ENCODE measurements at regions not wholly inside any gene's neighbourhood (a gene's known extent, or its start where the extent isn't known, plus 50 kb on each side); places are given as distances from the start of the nearest gene placed in this dataset.

GRCh38 chr11:122273476-122274191 is 157.6 kb upstream of the BLID start:
- no peak for DNase-seq

DNA sequence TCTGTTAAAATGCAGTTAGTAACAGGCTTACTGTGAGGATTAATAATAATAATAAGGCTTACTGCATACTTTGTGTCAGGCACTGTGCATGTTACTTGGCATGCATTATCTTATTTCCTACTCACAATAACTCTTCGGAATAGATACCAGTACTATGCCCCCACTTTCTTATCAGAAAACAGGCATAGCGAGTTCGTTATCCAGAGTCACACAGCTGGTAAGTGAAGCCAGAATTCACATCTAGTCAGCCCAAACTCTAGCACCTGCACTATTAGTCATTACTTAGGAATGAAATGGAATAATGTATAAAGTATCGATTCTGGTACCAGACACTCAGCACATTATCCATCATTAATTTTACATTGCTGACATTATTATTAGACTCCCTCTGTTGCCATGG is 155.7 kb upstream of the BLID start:
- Histone ChIP-seq H3K9me3 (ENCODE audit: control insufficient read depth, low read length) (no peaks in the 10 kb centered on the region), H3K4me3 (ENCODE audit: insufficient read depth, low read depth, low read length, poor library complexity, severe bottlenecking) (no peak overlapping the region), H3K4me1 (ENCODE audit: control insufficient read depth, insufficient read depth, low read length, poor library complexity, severe bottlenecking) (no peaks in the 10 kb centered on the region), H3K27ac (ENCODE audit: insufficient read depth, low read length, poor library complexity, severe bottlenecking) (no peak overlapping the region), H3K36me3 (ENCODE audit: control insufficient read depth, insufficient read depth, low read length) (no peaks in the 10 kb centered on the region), H3K27me3 (replicated peaks; ENCODE audit: control insufficient read depth, insufficient read depth, low read length, poor library complexity, severe bottlenecking) (no peaks in the 10 kb centered on the region)
- no peak for DNase-seq

More at GRCh38 chr11:122273476-122274191, 157.6 kb upstream of the BLID start:
- Histone ChIP-seq H3K4me1 (ENCODE audit: control insufficient read depth, insufficient read depth, low read length, poor library complexity, severe bottlenecking) (no peaks in the 10 kb centered on the region), H3K27me3 (replicated peaks; ENCODE audit: control insufficient read depth, insufficient read depth, low read length, poor library complexity, severe bottlenecking) (no peaks in the 10 kb centered on the region), H3K27ac (ENCODE audit: insufficient read depth, low read length, poor library complexity, severe bottlenecking) (no peak overlapping the region), H3K36me3 (ENCODE audit: control insufficient read depth, insufficient read depth, low read length) (no peaks in the 10 kb centered on the region), H3K9me3 (ENCODE audit: control insufficient read depth, low read length) (no peaks in the 10 kb centered on the region), H3K4me3 (ENCODE audit: insufficient read depth, low read depth, low read length, poor library complexity, severe bottlenecking) (no peak overlapping the region)

GRCh38 chr11:122271137-122271536 is 155.1 kb upstream of the BLID start:
- no peaks in the 10 kb centered on the region for H3K9me3 ChIP-seq (ENCODE audit: control insufficient read depth, low read length)
- H3K27me3 ChIP-seq (replicated peaks; ENCODE audit: control insufficient read depth, insufficient read depth, low read length, poor library complexity, severe bottlenecking): no peaks in the 10 kb centered on the region
- H3K36me3 ChIP-seq (ENCODE audit: control insufficient read depth, insufficient read depth, low read length): no peaks in the 10 kb centered on the region
- H3K4me3 ChIP-seq (ENCODE audit: insufficient read depth, low read depth, low read length, poor library complexity, severe bottlenecking): no peak overlapping the region
- H3K4me1 ChIP-seq (ENCODE audit: control insufficient read depth, insufficient read depth, low read length, poor library complexity, severe bottlenecking): no peaks in the 10 kb centered on the region
- no peak overlapping the region for H3K27ac ChIP-seq (ENCODE audit: insufficient read depth, low read length, poor library complexity, severe bottlenecking)
- no peak for DNase-seq

DNA sequence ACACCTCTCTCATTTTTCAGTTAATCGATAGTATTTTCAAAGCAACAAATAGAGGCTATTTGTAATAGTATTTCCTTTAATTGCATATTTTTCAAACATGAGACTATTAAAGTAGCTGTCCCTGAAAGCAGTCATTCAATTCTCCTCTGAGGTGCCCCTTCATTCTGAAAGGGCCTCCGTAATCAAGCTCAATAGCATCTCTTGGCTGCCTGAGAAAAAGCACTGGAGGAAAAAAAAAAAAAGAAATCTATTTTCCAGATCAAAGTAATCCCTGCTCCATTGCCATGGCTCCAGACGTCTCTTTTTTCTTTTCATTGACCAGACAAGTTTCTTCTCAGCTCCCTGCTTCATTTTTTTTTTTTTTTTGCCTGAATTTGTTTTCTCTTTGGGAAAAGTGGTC is 154.5 kb upstream of the BLID start:
- H3K4me3 ChIP-seq (ENCODE audit: insufficient read depth, low read depth, low read length, poor library complexity, severe bottlenecking): no peak overlapping the region
- no peaks in the 10 kb centered on the region for H3K36me3 ChIP-seq (ENCODE audit: control insufficient read depth, insufficient read depth, low read length)
- no peaks in the 10 kb centered on the region for H3K9me3 ChIP-seq (ENCODE audit: control insufficient read depth, low read length)
- no peak for DNase-seq
- H3K27ac ChIP-seq (ENCODE audit: insufficient read depth, low read length, poor library complexity, severe bottlenecking): no peak overlapping the region
- H3K27me3 ChIP-seq (replicated peaks; ENCODE audit: control insufficient read depth, insufficient read depth, low read length, poor library complexity, severe bottlenecking): no peaks in the 10 kb centered on the region
- H3K4me1 ChIP-seq (ENCODE audit: control insufficient read depth, insufficient read depth, low read length, poor library complexity, severe bottlenecking): no peaks in the 10 kb centered on the region

GRCh38 chr11:122269824-122270223 is 153.8 kb upstream of the BLID start:
- H3K36me3 ChIP-seq (ENCODE audit: control insufficient read depth, insufficient read depth, low read length): no peaks in the 10 kb centered on the region
- H3K4me1 ChIP-seq (ENCODE audit: control insufficient read depth, insufficient read depth, low read length, poor library complexity, severe bottlenecking): no peaks in the 10 kb centered on the region
- no peaks in the 10 kb centered on the region for H3K9me3 ChIP-seq (ENCODE audit: control insufficient read depth, low read length)
- H3K4me3 ChIP-seq (ENCODE audit: insufficient read depth, low read depth, low read length, poor library complexity, severe bottlenecking): no peak overlapping the region
- no peak overlapping the region for H3K27ac ChIP-seq (ENCODE audit: insufficient read depth, low read length, poor library complexity, severe bottlenecking)
- H3K27me3 ChIP-seq (replicated peaks; ENCODE audit: control insufficient read depth, insufficient read depth, low read length, poor library complexity, severe bottlenecking): no peaks in the 10 kb centered on the region
- no peak for DNase-seq

- no peak for DNase-seq
- no peaks in the 10 kb centered on the region for H3K27me3 ChIP-seq (replicated peaks; ENCODE audit: control insufficient read depth, insufficient read depth, low read length, poor library complexity, severe bottlenecking)
- no peaks in the 10 kb centered on the region for H3K4me1 ChIP-seq (ENCODE audit: control insufficient read depth, insufficient read depth, low read length, poor library complexity, severe bottlenecking)
- H3K9me3 ChIP-seq (ENCODE audit: control insufficient read depth, low read length): no peaks in the 10 kb centered on the region
- H3K27ac ChIP-seq (ENCODE audit: insufficient read depth, low read length, poor library complexity, severe bottlenecking): no peak overlapping the region
- H3K36me3 ChIP-seq (ENCODE audit: control insufficient read depth, insufficient read depth, low read length): no peaks in the 10 kb centered on the region
- no peak overlapping the region for H3K4me3 ChIP-seq (ENCODE audit: insufficient read depth, low read depth, low read length, poor library complexity, severe bottlenecking)
Observed at GRCh38 chr11:122268601-122269130, 152.7 kb upstream of the BLID start.

- Histone ChIP-seq H3K9me3 (ENCODE audit: control insufficient read depth, low read length) (no peaks in the 10 kb centered on the region), H3K27me3 (replicated peaks; ENCODE audit: control insufficient read depth, insufficient read depth, low read length, poor library complexity, severe bottlenecking) (no peaks in the 10 kb centered on the region), H3K4me3 (ENCODE audit: insufficient read depth, low read depth, low read length, poor library complexity, severe bottlenecking) (no peak overlapping the region), H3K27ac (ENCODE audit: insufficient read depth, low read length, poor library complexity, severe bottlenecking) (no peak overlapping the region), H3K4me1 (ENCODE audit: control insufficient read depth, insufficient read depth, low read length, poor library complexity, severe bottlenecking) (no peaks in the 10 kb centered on the region), H3K36me3 (ENCODE audit: control insufficient read depth, insufficient read depth, low read length) (no peaks in the 10 kb centered on the region)
- DNase-seq: no peak
Observed at GRCh38 chr11:122267602-122268001, 151.6 kb upstream of the BLID start.

DNA sequence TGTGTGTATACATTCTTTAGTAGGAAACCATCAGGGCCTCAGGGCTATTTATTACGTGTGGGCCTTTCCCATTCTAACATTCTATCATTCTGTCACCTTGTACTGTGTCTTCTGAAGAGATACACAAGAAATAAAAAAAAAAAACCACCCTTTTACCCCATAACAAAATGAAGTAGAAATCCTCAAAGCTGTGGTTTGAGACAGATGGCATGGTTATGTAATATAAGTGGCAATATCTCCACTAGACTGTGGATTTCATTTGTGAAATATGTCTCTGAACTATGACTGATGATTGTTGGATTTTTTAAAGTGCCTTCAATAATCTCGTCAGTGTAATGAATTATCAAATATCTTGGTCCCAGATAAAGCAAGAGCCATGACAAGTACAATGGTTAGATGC is 150.0 kb upstream of the BLID start:
- Histone ChIP-seq H3K27me3 (replicated peaks; ENCODE audit: control insufficient read depth, insufficient read depth, low read length, poor library complexity, severe bottlenecking) (no peaks in the 10 kb centered on the region), H3K27ac (ENCODE audit: insufficient read depth, low read length, poor library complexity, severe bottlenecking) (no peak overlapping the region), H3K9me3 (ENCODE audit: control insufficient read depth, low read length) (no peaks in the 10 kb centered on the region), H3K4me1 (ENCODE audit: control insufficient read depth, insufficient read depth, low read length, poor library complexity, severe bottlenecking) (no peaks in the 10 kb centered on the region), H3K4me3 (ENCODE audit: insufficient read depth, low read depth, low read length, poor library complexity, severe bottlenecking) (no peak overlapping the region), H3K36me3 (ENCODE audit: control insufficient read depth, insufficient read depth, low read length) (no peaks in the 10 kb centered on the region)
- DNase-seq: no peak

DNA sequence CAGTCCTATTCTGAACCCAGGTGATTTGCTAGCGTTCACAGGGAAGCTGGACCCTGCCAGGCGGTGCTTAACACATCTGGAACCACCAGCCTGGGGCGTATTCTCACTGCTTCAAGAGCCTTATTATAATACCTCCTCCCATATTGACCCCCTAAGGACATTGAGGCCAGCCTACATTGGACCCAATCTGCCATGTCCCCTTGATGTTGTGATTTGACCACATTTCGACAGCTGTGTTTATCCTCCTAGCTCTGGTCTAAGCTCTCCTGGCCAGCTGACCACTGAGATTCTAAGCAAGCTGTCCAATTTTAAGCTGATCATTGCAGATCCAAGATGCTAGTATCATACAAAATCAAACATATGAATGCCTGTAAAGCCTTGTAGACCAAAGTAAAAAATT is 148.1 kb upstream of the BLID start:
- Histone ChIP-seq H3K27me3 (replicated peaks; ENCODE audit: control insufficient read depth, insufficient read depth, low read length, poor library complexity, severe bottlenecking) (no peaks in the 10 kb centered on the region), H3K36me3 (ENCODE audit: control insufficient read depth, insufficient read depth, low read length) (no peaks in the 10 kb centered on the region), H3K27ac (ENCODE audit: insufficient read depth, low read length, poor library complexity, severe bottlenecking) (no peak overlapping the region), H3K4me1 (ENCODE audit: control insufficient read depth, insufficient read depth, low read length, poor library complexity, severe bottlenecking) (no peaks in the 10 kb centered on the region), H3K9me3 (ENCODE audit: control insufficient read depth, low read length) (no peaks in the 10 kb centered on the region), H3K4me3 (ENCODE audit: insufficient read depth, low read depth, low read length, poor library complexity, severe bottlenecking) (no peak overlapping the region)
- DNase-seq: no peak

DNA sequence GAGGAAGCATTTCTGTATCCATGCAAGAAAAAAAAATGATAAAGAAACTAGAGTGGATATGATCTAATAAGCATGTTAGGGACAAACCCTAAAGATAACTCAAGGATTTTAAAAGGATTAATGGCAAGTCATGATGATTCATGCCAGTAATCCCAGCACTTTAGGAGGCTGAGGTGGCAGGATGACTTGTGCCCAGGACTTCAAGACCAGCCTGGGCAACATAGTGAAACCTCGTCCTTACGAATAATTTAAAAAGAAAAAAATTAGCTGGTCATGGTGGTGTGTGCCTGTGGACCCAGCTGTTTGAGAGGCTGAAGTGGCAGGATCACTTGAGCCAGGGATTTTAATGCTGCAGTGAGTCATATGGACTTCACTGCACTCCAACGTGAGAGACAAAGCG is 145.5 kb upstream of the BLID start:
- H3K27ac ChIP-seq (ENCODE audit: insufficient read depth, low read length, poor library complexity, severe bottlenecking): no peak overlapping the region
- H3K4me1 ChIP-seq (ENCODE audit: control insufficient read depth, insufficient read depth, low read length, poor library complexity, severe bottlenecking): no peaks in the 10 kb centered on the region
- no peak overlapping the region for H3K4me3 ChIP-seq (ENCODE audit: insufficient read depth, low read depth, low read length, poor library complexity, severe bottlenecking)
- no peak for DNase-seq
- no peaks in the 10 kb centered on the region for H3K9me3 ChIP-seq (ENCODE audit: control insufficient read depth, low read length)
- no peaks in the 10 kb centered on the region for H3K27me3 ChIP-seq (replicated peaks; ENCODE audit: control insufficient read depth, insufficient read depth, low read length, poor library complexity, severe bottlenecking)
- no peaks in the 10 kb centered on the region for H3K36me3 ChIP-seq (ENCODE audit: control insufficient read depth, insufficient read depth, low read length)

Data from effector memory CD4-positive, alpha-beta T cell (primary cell).